ENCODE measurements at regions not wholly inside any gene's neighbourhood (a gene's known extent, or its start where the extent isn't known, plus 50 kb on each side); places are given as distances from the start of the nearest gene placed in this dataset.

- no peaks in the 10 kb centered on the region for H3K4me1 Mint-ChIP-seq (ENCODE audit: low read depth)
- H3K27me3 Mint-ChIP-seq, result peaks cover 21% of the 10 kb centered on the region
- H3K9me3 Mint-ChIP-seq, result no peaks in the 10 kb centered on the region
- H3K4me3 Mint-ChIP-seq, result no peak overlapping the region
- H3K27ac Mint-ChIP-seq, result no peak overlapping the region
- no peaks in the 10 kb centered on the region for H3K36me3 Mint-ChIP-seq (ENCODE audit: low read depth)
Observed at GRCh38 chr17:14790521-14790920, 474.6 kb downstream of the PMP22 start.

- Mint-ChIP-seq H3K27me3 (peaks cover 7% of the 10 kb centered on the region), H3K4me1 (ENCODE audit: low read depth) (no peaks in the 10 kb centered on the region), H3K9me3 (no peaks in the 10 kb centered on the region), H3K27ac (no peak overlapping the region), H3K36me3 (ENCODE audit: low read depth) (no peaks in the 10 kb centered on the region), H3K4me3 (no peak overlapping the region)
Observed at GRCh38 chr17:14784997-14785696, 480.0 kb downstream of the PMP22 start.

GRCh38 chr17:14781123-14781522, 480.2 kb downstream of the HS3ST3B1 start:
- no peaks in the 10 kb centered on the region for H3K36me3 Mint-ChIP-seq (ENCODE audit: low read depth)
- H3K4me1 Mint-ChIP-seq (ENCODE audit: low read depth), result no peaks in the 10 kb centered on the region

GRCh38 chr17:14780097-14780651, 479.3 kb downstream of the HS3ST3B1 start:
- Mint-ChIP-seq H3K9me3 (no peaks in the 10 kb centered on the region), H3K4me3 (no peak overlapping the region), H3K27ac (no peak overlapping the region), H3K36me3 (ENCODE audit: low read depth) (no peaks in the 10 kb centered on the region), H3K27me3 (peaks cover 5% of the 10 kb centered on the region), H3K4me1 (ENCODE audit: low read depth) (no peaks in the 10 kb centered on the region)

More at GRCh38 chr17:14781123-14781522, 480.2 kb downstream of the HS3ST3B1 start:
- H3K9me3 Mint-ChIP-seq, result no peaks in the 10 kb centered on the region
- no peaks in the 10 kb centered on the region for H3K27me3 Mint-ChIP-seq
- no peak overlapping the region for H3K4me3 Mint-ChIP-seq
- H3K27ac Mint-ChIP-seq, result no peak overlapping the region

GRCh38 chr17:14779241-14779640, 478.4 kb downstream of the HS3ST3B1 start:
- Mint-ChIP-seq H3K27me3 (peaks cover 11% of the 10 kb centered on the region), H3K4me1 (ENCODE audit: low read depth) (no peaks in the 10 kb centered on the region), H3K27ac (no peak overlapping the region), H3K36me3 (ENCODE audit: low read depth) (no peaks in the 10 kb centered on the region), H3K9me3 (peaks cover 4% of the 10 kb centered on the region), H3K4me3 (no peak overlapping the region)

- H3K27me3 Mint-ChIP-seq, result peaks cover 12% of the 10 kb centered on the region
- no peak overlapping the region for H3K4me3 Mint-ChIP-seq
- H3K9me3 Mint-ChIP-seq, result peaks cover 5% of the 10 kb centered on the region
- no peak overlapping the region for H3K27ac Mint-ChIP-seq
- no peaks in the 10 kb centered on the region for H3K4me1 Mint-ChIP-seq (ENCODE audit: low read depth)
- H3K36me3 Mint-ChIP-seq (ENCODE audit: low read depth), result no peaks in the 10 kb centered on the region
Observed at GRCh38 chr17:14777291-14777690, 476.4 kb downstream of the HS3ST3B1 start.

- Mint-ChIP-seq H3K9me3 (peaks cover 5% of the 10 kb centered on the region), H3K36me3 (ENCODE audit: low read depth) (no peaks in the 10 kb centered on the region), H3K27me3 (peaks cover 12% of the 10 kb centered on the region), H3K27ac (no peak overlapping the region), H3K4me1 (ENCODE audit: low read depth) (no peaks in the 10 kb centered on the region), H3K4me3 (no peak overlapping the region)
Observed at GRCh38 chr17:14776791-14777190, 475.9 kb downstream of the HS3ST3B1 start.

GRCh38 chr17:14775731-14776492, 475.0 kb downstream of the HS3ST3B1 start:
- H3K36me3 Mint-ChIP-seq (ENCODE audit: low read depth), result no peaks in the 10 kb centered on the region
- no peak overlapping the region for H3K4me3 Mint-ChIP-seq
- H3K27me3 Mint-ChIP-seq, result peaks cover 12% of the 10 kb centered on the region
- H3K4me1 Mint-ChIP-seq (ENCODE audit: low read depth), result no peaks in the 10 kb centered on the region
- no peak overlapping the region for H3K27ac Mint-ChIP-seq
- H3K9me3 Mint-ChIP-seq, result peaks cover 5% of the 10 kb centered on the region

GRCh38 chr17:14774774-14775173, 473.9 kb downstream of the HS3ST3B1 start:
- H3K27me3 Mint-ChIP-seq, result peaks cover 12% of the 10 kb centered on the region
- peaks cover 5% of the 10 kb centered on the region for H3K9me3 Mint-ChIP-seq
- no peak overlapping the region for H3K27ac Mint-ChIP-seq
- no peaks in the 10 kb centered on the region for H3K4me1 Mint-ChIP-seq (ENCODE audit: low read depth)
- H3K36me3 Mint-ChIP-seq (ENCODE audit: low read depth), result no peaks in the 10 kb centered on the region
- H3K4me3 Mint-ChIP-seq, result no peak overlapping the region

GRCh38 chr17:14772776-14773175, 471.9 kb downstream of the HS3ST3B1 start:
- Mint-ChIP-seq H3K27ac (no peak overlapping the region), H3K4me3 (no peak overlapping the region), H3K9me3 (peaks cover 5% of the 10 kb centered on the region), H3K36me3 (ENCODE audit: low read depth) (no peaks in the 10 kb centered on the region), H3K27me3 (peaks cover 12% of the 10 kb centered on the region), H3K4me1 (ENCODE audit: low read depth) (no peaks in the 10 kb centered on the region)

GRCh38 chr17:14771543-14771942, 470.7 kb downstream of the HS3ST3B1 start:
- no peak overlapping the region for H3K27ac Mint-ChIP-seq
- no peaks in the 10 kb centered on the region for H3K4me1 Mint-ChIP-seq (ENCODE audit: low read depth)
- peaks cover 5% of the 10 kb centered on the region for H3K9me3 Mint-ChIP-seq
- no peak overlapping the region for H3K4me3 Mint-ChIP-seq
- H3K36me3 Mint-ChIP-seq (ENCODE audit: low read depth), result no peaks in the 10 kb centered on the region
- H3K27me3 Mint-ChIP-seq, result peaks cover 12% of the 10 kb centered on the region

- Mint-ChIP-seq H3K27me3 (no peaks in the 10 kb centered on the region), H3K4me3 (no peak overlapping the region), H3K4me1 (ENCODE audit: low read depth) (no peaks in the 10 kb centered on the region), H3K9me3 (no peaks in the 10 kb centered on the region), H3K36me3 (ENCODE audit: low read depth) (no peaks in the 10 kb centered on the region), H3K27ac (no peak overlapping the region)
Observed at GRCh38 chr17:14768923-14769322, 468.0 kb downstream of the HS3ST3B1 start.

- H3K27me3 Mint-ChIP-seq, result peaks cover 12% of the 10 kb centered on the region
- no peaks in the 10 kb centered on the region for H3K36me3 Mint-ChIP-seq (ENCODE audit: low read depth)
- no peak overlapping the region for H3K4me3 Mint-ChIP-seq
- H3K4me1 Mint-ChIP-seq (ENCODE audit: low read depth), result peaks cover 4% of the 10 kb centered on the region
- H3K9me3 Mint-ChIP-seq, result no peaks in the 10 kb centered on the region
- no peak overlapping the region for H3K27ac Mint-ChIP-seq
Observed at GRCh38 chr17:14762736-14763479, 462.0 kb downstream of the HS3ST3B1 start.

GRCh38 chr17:14760719-14761411, 460.0 kb downstream of the HS3ST3B1 start:
- Mint-ChIP-seq H3K4me3 (no peak overlapping the region), H3K9me3 (no peaks in the 10 kb centered on the region), H3K27ac (no peak overlapping the region), H3K4me1 (ENCODE audit: low read depth) (peaks cover 4% of the 10 kb centered on the region), H3K27me3 (peaks cover 19% of the 10 kb centered on the region), H3K36me3 (ENCODE audit: low read depth) (no peaks in the 10 kb centered on the region)
